Common myeloid progenitor, CD34-positive (primary cell): ENCODE measurements at regions not wholly inside any gene's neighbourhood (a gene's known extent, or its start where the extent isn't known, plus 50 kb on each side); places are given as distances from the start of the nearest gene placed in this dataset.

Experiments used
- CTCF ChIA-PET: fragments of 350-600 bp; sonication (Branson Sonifier 250); formaldehyde crosslinking; loops from one replicate; lab custom pipeline; 2021; ENCODE audit warnings: antibody characterized with exemption; lab: Charles Lee
- POLR2A ChIA-PET: fragments of 350-600 bp; sonication (Branson Sonifier 250); formaldehyde crosslinking; loops from one replicate; lab custom pipeline; 2021; ENCODE audit warnings: antibody characterized with exemption; lab: Charles Lee
- DNase-seq, 3 donors: peaks; one replicate each; pipeline versions ENCODE4 v3.0.0 to v3.0.0-alpha.2; 2013
- H3K27ac ChIP-seq, 2 experiments: 1 replicate in 1 of 2; 2 replicates in 1 of 2; pipeline ENCODE4 v1.7.0; 2013; ENCODE audit warnings: inconsistent platforms in 2 of 2, low read length in 2 of 2, mild to moderate bottlenecking in 2 of 2, low read depth in 1 of 2, moderate library complexity in 1 of 2; ENCODE audit not compliant: severe bottlenecking in 2 of 2, insufficient read depth in 1 of 2, poor library complexity in 1 of 2
- H3K27me3 ChIP-seq, 5 experiments: replicated peaks in 2 of 5; 1 replicate in 3 of 5; 2 replicates in 2 of 5; pipeline versions ENCODE4 v1.6.1 to v1.7.0; 2013; ENCODE audit warnings: low read length in 4 of 5, mild to moderate bottlenecking in 2 of 5, moderate library complexity in 2 of 5, inconsistent platforms in 1 of 5; ENCODE audit not compliant: insufficient read depth in 5 of 5, control insufficient read depth in 4 of 5
- H3K36me3 ChIP-seq, 4 experiments: 1 replicate in 2 of 4; 2 replicates in 2 of 4; pipeline versions ENCODE4 v1.6.1 to v1.7.0; 2013; ENCODE audit warnings: low read length in 3 of 4, control low read depth in 1 of 4, mild to moderate bottlenecking in 1 of 4; ENCODE audit not compliant: control insufficient read depth in 4 of 4, insufficient read depth in 4 of 4
- H3K4me1 ChIP-seq, 4 experiments: 1 replicate in 3 of 4; 2 replicates in 1 of 4; pipeline versions ENCODE4 v1.6.1 to v1.7.1; 2013; ENCODE audit warnings: low read length in 3 of 4, mild to moderate bottlenecking in 3 of 4, control low read depth in 1 of 4, inconsistent platforms in 1 of 4, moderate library complexity in 1 of 4; ENCODE audit not compliant: control insufficient read depth in 4 of 4, insufficient read depth in 4 of 4; ENCODE audit errors: control extremely low read depth in 1 of 4
- H3K4me3 ChIP-seq, 7 experiments: 1 replicate in 4 of 7; 2 replicates in 3 of 7; pipeline versions ENCODE4 v1.5.1 to v1.7.0; 2013; ENCODE audit warnings: mild to moderate bottlenecking in 7 of 7, low read length in 6 of 7, moderate library complexity in 6 of 7, inconsistent platforms in 2 of 7, low read depth in 2 of 7, control low read depth in 1 of 7; ENCODE audit not compliant: insufficient read depth in 4 of 7, control insufficient read depth in 1 of 7; ENCODE audit errors: extremely low read depth in 1 of 7
- H3K9me3 ChIP-seq, 5 experiments: 1 replicate in 4 of 5; 2 replicates in 1 of 5; pipeline versions ENCODE4 v1.6.1 to v1.7.1; 2013; ENCODE audit warnings: low read length in 4 of 5, mild to moderate bottlenecking in 2 of 5, inconsistent platforms in 1 of 5, low read depth in 1 of 5, moderate library complexity in 1 of 5; ENCODE audit not compliant: control insufficient read depth in 4 of 5, insufficient read depth in 2 of 5; ENCODE audit errors: control extremely low read depth in 1 of 5
- WGBS: methylation state at CpG from one replicate; pipeline ENCODE4 v1.1.5; 2013; ENCODE audit not compliant: insufficient coverage; 5-methylcytosine and 5-hydroxymethylcytosine counted together

DNA sequence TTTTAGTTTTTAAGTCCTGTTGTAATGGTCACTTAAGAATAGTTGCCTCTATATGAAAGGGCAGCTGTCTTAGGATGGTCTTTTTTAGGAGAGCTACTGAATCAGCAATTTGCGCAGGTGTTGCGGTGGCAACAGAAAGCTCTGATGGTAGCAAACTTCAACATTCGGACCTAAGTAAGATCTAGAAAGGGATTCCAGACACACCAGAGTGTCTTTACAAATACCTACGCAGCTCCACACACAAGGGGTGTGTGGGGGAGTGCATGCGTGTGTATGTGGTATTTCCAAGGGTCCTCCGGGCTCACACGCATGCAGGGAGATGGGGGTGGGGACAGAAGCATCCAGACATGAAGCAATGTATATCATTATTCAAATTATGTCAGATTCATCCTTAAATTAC, 438.6 kb upstream of the MGMT start:
- H3K4me1 ChIP-seq, result peaks cover 8 to 24% (median 22%) of the 10 kb centered on the region in 4 experiments
- DNase-seq, result no peak
- no peaks in the 10 kb centered on the region for H3K27me3 ChIP-seq
- H3K36me3 ChIP-seq, result no peaks in the 10 kb centered on the region
- H3K9me3 ChIP-seq, result no peaks in the 10 kb centered on the region
- WGBS, result no CpG with 5 or more reads among the region's 7 CpGs
- CTCF ChIA-PET, result interaction anchor here (0.7 to 1.1 kb wide), 2 partner anchors 825 to 866 kb away, joined by 3 read pairs; no protein-coding TSS in a partner anchor
- no peak overlapping the region for H3K27ac ChIP-seq
- H3K4me3 ChIP-seq, result no peak overlapping the region
- POLR2A ChIA-PET, result no interaction called here

DNA sequence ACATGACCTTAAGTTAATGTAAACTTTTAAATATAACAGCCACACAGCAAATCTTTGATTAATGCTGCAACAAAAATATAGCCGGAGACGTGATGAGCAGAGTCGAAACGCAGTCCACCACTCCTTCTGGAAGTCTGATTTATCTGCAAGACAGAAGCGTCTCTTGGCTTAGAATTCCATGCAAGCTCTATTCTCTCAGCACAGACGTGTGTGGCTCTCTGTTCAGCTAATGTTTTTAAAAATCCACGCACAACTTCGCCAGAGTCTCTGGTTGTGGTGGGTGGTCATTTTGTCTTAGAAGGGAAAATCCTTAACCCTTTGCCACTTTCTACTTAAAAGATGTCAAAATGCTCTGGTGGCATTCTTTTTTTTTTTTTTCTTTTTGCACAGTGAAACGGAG, 438.0 kb upstream of the MGMT start:
- DNase-seq, result no peak
- no peaks in the 10 kb centered on the region for H3K9me3 ChIP-seq
- H3K27ac ChIP-seq, result no peak overlapping the region
- CTCF ChIA-PET, result interaction anchor here (0.7 kb wide), 1 partner anchor 825 kb away, joined by 3 read pairs; no protein-coding TSS in a partner anchor
- H3K4me1 ChIP-seq, result peaks cover 9 to 30% (median 28%) of the 10 kb centered on the region in 4 experiments
- POLR2A ChIA-PET, result no interaction called here
- 100% methylated on average over 5 of the region's 9 CpGs for WGBS
- no peak overlapping the region for H3K4me3 ChIP-seq
- H3K27me3 ChIP-seq, result no peaks in the 10 kb centered on the region
- no peaks in the 10 kb centered on the region for H3K36me3 ChIP-seq

DNA sequence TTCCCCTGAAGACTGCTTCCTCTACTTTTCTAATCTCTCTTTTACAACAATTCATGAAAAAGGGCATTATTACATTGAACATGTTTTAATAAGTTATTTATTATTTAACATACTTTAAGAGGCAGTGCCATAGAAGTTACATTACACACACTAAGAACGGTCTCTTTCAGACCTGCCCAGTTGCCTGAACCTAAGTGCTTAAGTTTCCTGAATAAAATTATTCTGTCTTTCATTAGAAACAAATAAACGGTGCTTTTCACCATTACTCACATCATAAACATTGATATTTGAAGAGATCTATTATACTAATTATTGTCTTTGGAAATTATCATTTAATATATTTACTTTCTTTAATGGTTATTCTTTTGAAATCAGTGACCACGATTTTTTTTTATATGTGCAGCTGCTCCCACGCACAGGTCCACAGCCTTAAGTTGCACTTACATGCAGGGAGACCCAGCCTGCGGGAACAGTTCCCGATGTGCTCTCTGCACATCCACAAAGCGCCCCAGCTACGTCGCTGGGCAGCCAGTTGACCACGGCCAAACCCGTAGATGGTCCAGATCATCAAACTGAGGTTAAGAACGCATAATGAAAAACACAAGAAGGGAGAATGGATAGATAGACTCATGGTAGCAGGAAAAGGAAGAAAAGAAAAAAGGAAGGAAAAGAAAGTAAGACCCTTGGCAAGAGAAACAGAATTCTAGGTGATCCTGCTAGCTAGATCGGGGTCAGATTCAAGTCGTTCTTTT, 437.0 kb upstream of the MGMT start:
- no peak for DNase-seq
- ChIA-PET CTCF (interaction anchor here (0.6 to 7.7 kb wide), 5 partner anchors 41 to 1315 kb away, joined by 3 to 82 read pairs (median 6); no protein-coding TSS in a partner anchor), POLR2A (no interaction called here)
- over 99% methylated on average over 12 of the region's 14 CpGs for WGBS
- Histone ChIP-seq H3K4me1 (peaks cover 17 to 38% (median 37%) of the 10 kb centered on the region in 4 experiments), H3K27ac (no peak overlapping the region), H3K4me3 (no peak overlapping the region), H3K27me3 (no peaks in the 10 kb centered on the region), H3K36me3 (no peaks in the 10 kb centered on the region), H3K9me3 (no peaks in the 10 kb centered on the region)

GRCh38 chr10:129030603-129030895, 436.5 kb upstream of the MGMT start:
- 100% methylated on average over 6 of the region's 14 CpGs for WGBS
- Histone ChIP-seq H3K9me3 (no peaks in the 10 kb centered on the region), H3K36me3 (no peaks in the 10 kb centered on the region), H3K27ac (no peak overlapping the region), H3K4me3 (no peak overlapping the region), H3K4me1 (peaks cover 17 to 44% (median 42%) of the 10 kb centered on the region in 4 experiments), H3K27me3 (no peaks in the 10 kb centered on the region)
- ChIA-PET POLR2A (no interaction called here), CTCF (interaction anchor here (0.6 to 7.7 kb wide), 6 partner anchors 40 to 1315 kb away, joined by 3 to 82 read pairs (median 4); no protein-coding TSS in a partner anchor)
- DNase-seq, result no peak

DNA sequence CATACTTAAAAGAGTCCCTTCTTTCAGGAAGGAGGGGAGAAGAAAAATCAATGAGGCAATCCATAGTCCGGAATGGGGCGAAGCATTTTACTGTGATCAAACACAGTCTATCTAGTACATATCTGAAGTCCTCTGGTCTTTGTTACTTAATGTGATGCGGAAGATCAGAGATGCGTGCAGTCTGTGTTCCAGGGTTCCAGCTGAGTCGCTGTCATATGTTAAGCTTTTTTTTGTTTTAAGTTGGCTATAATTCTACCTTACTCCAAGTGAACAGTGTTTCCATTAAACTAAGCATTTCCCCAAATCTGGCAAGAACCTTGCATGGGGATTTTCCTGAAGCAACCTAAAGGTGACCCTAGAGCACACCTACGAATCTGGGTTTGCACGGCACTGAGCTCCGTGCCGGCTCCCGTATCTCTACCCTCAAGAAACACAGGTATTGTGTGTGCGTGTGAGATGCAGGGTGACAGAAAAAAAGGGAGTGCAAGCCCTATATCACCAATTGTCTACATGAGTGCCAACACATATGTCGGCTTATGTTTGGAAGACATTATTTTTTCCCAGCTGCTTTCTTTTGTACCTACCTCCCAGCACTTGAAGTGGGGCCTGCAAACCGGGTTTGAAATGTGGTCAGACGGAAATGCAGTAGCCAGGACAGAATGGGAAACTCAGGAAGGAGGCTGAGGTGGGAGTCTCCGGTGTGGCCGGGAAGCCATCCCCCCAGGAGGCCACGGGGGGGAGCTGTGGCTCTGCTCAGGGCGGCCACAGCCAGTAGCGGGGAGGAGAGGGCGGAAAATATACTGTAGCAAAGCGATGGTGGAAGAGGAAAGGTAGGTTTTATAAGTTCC, 435.8 kb upstream of the MGMT start:
- peak; percentile 61 to 77 (median 74) for DNase-seq
- no peaks in the 10 kb centered on the region for H3K27me3 ChIP-seq
- H3K27ac ChIP-seq, result no peak overlapping the region
- ChIA-PET POLR2A (no interaction called here), CTCF (interaction anchor here (0.6 to 7.7 kb wide), 15 partner anchors 11 to 1316 kb away, joined by 3 to 82 read pairs (median 4); no protein-coding TSS in a partner anchor)
- no peaks in the 10 kb centered on the region for H3K36me3 ChIP-seq
- peaks cover 24 to 50% (median 49%) of the 10 kb centered on the region in 4 experiments for H3K4me1 ChIP-seq
- H3K4me3 ChIP-seq, result no peak overlapping the region
- no peaks in the 10 kb centered on the region for H3K9me3 ChIP-seq
- 39% methylated on average over 15 of the region's 21 CpGs for WGBS

GRCh38 chr10:129031844-129032150, 435.2 kb upstream of the MGMT start:
- no peak for DNase-seq
- H3K36me3 ChIP-seq, result no peaks in the 10 kb centered on the region
- POLR2A ChIA-PET, result no interaction called here

More at GRCh38 chr10:129031844-129032150, 435.2 kb upstream of the MGMT start:
- 0% methylated on average over 2 of the region's 2 CpGs for WGBS
- peaks cover 26 to 56% (median 54%) of the 10 kb centered on the region in 4 experiments for H3K4me1 ChIP-seq
- CTCF ChIA-PET, result interaction anchor here (0.9 to 7.7 kb wide), 13 partner anchors 11 to 938 kb away, joined by 3 to 82 read pairs (median 4); no protein-coding TSS in a partner anchor
- H3K4me3 ChIP-seq, result no peak overlapping the region
- H3K9me3 ChIP-seq, result no peaks in the 10 kb centered on the region
- H3K27me3 ChIP-seq, result no peaks in the 10 kb centered on the region
- H3K27ac ChIP-seq, result no peak overlapping the region
